H9 (cell line): ENCODE measurements at regions not wholly inside any gene's neighbourhood (a gene's known extent, or its start where the extent isn't known, plus 50 kb on each side); places are given as distances from the start of the nearest gene placed in this dataset.

Experiments used
- DNase-seq: peaks from one replicate; pipeline ENCODE4 v3.0.0-alpha.2; 2017
- H2AFZ ChIP-seq: one replicate; pipeline ENCODE4 v1.6.1; 2013; ENCODE audit warnings: mild to moderate bottlenecking, low read length, control low read depth, moderate library complexity
- H2AK5ac ChIP-seq: 2 replicates; pipeline ENCODE4 v1.6.1; 2013; ENCODE audit warnings: low read length, control low read depth, mixed read lengths; ENCODE audit not compliant: insufficient read length
- H2BK120ac ChIP-seq: one replicate; pipeline ENCODE4 v1.6.1; 2013; ENCODE audit warnings: low read depth, mild to moderate bottlenecking, low read length, control low read depth, inconsistent platforms; ENCODE audit not compliant: poor library complexity, severe bottlenecking
- H2BK12ac ChIP-seq: 2 replicates; pipeline ENCODE4 v1.6.1; 2013; ENCODE audit warnings: low read length, control low read depth, mixed read lengths, low read depth; ENCODE audit not compliant: insufficient read length
- H2BK15ac ChIP-seq: 2 replicates; pipeline ENCODE4 v1.6.1; 2013; ENCODE audit warnings: low read depth, low read length, control low read depth
- H2BK20ac ChIP-seq: one replicate; pipeline ENCODE4 v1.6.1; 2013; ENCODE audit warnings: low read depth, mild to moderate bottlenecking, low read length, control low read depth, inconsistent platforms; ENCODE audit not compliant: poor library complexity, severe bottlenecking
- H2BK5ac ChIP-seq: 2 replicates; pipeline ENCODE4 v1.6.1; 2013; ENCODE audit warnings: low read length, control low read depth, mixed read lengths; ENCODE audit not compliant: insufficient read length
- H3K14ac ChIP-seq: 2 replicates; pipeline ENCODE4 v1.6.1; 2013; ENCODE audit warnings: low read length, control low read depth; ENCODE audit not compliant: insufficient read depth
- H3K18ac ChIP-seq: 2 replicates; pipeline ENCODE4 v1.6.1; 2013; ENCODE audit warnings: low read depth, mild to moderate bottlenecking, mixed read lengths, low read length, control low read depth; ENCODE audit not compliant: insufficient read length
- H3K23ac ChIP-seq: 2 replicates; pipeline ENCODE4 v1.6.1; 2013; ENCODE audit warnings: low read length, control low read depth, mixed read lengths, low read depth; ENCODE audit not compliant: insufficient read length
- H3K23me2 ChIP-seq: 2 replicates; pipeline ENCODE4 v1.6.1; 2013; ENCODE audit warnings: low read depth, mild to moderate bottlenecking, mixed read lengths, low read length, control low read depth; ENCODE audit not compliant: insufficient read length, poor library complexity, severe bottlenecking
- H3K27ac ChIP-seq: 2 replicates; pipeline ENCODE4 v1.5.1; 2013; ENCODE audit warnings: low read length, control low read depth, mixed read lengths, low read depth; ENCODE audit not compliant: insufficient read length
- H3K27me3 ChIP-seq: 2 replicates; pipeline ENCODE4 v1.6.1; 2013; ENCODE audit warnings: low read length, control low read depth, inconsistent platforms; ENCODE audit not compliant: insufficient read depth
- H3K4ac ChIP-seq: 2 replicates; pipeline ENCODE4 v1.6.1; 2013; ENCODE audit warnings: low read depth, mild to moderate bottlenecking, control low read depth, inconsistent platforms, low read length, moderate library complexity
- H3K4me1 ChIP-seq: 2 replicates; pipeline ENCODE4 v1.6.1; 2013; ENCODE audit warnings: low read length, control low read depth, inconsistent platforms; ENCODE audit not compliant: insufficient read depth
- H3K4me2 ChIP-seq: 2 replicates; pipeline ENCODE4 v1.6.1; 2013; ENCODE audit warnings: low read length, control low read depth, mixed read lengths; ENCODE audit not compliant: insufficient read length, insufficient read depth
- H3K56ac ChIP-seq: 2 replicates; pipeline ENCODE4 v1.6.1; 2013; ENCODE audit warnings: low read depth, mild to moderate bottlenecking, mixed read lengths, low read length, control low read depth; ENCODE audit not compliant: insufficient read length
- H3K79me1 ChIP-seq: 2 replicates; pipeline ENCODE4 v1.6.1; 2013; ENCODE audit warnings: low read depth, mild to moderate bottlenecking, moderate library complexity, low read length, control low read depth, inconsistent platforms; ENCODE audit not compliant: insufficient read depth, poor library complexity, severe bottlenecking
- H3K79me2 ChIP-seq: 2 replicates; pipeline ENCODE4 v1.6.1; 2013; ENCODE audit warnings: low read length, control low read depth, inconsistent platforms; ENCODE audit not compliant: insufficient read depth
- H3K9ac ChIP-seq: 2 replicates; pipeline ENCODE4 v1.6.1; 2013; ENCODE audit warnings: low read length, control low read depth, mixed read lengths; ENCODE audit not compliant: insufficient read length; ENCODE audit errors: extremely low read depth
- H3K9me3 ChIP-seq: one replicate; pipeline ENCODE4 v1.6.1; 2013; ENCODE audit warnings: low read depth, low read length, inconsistent platforms; ENCODE audit not compliant: control insufficient read depth
- H3T11ph ChIP-seq: one replicate; pipeline ENCODE4 v1.6.1; 2013; ENCODE audit warnings: mild to moderate bottlenecking, low read length, control low read depth, inconsistent platforms
- H4K20me1 ChIP-seq: one replicate; pipeline ENCODE4 v1.6.1; 2013; ENCODE audit not compliant: control insufficient read depth, insufficient read length, insufficient read depth
- H4K5ac ChIP-seq: 2 replicates; pipeline ENCODE4 v1.6.1; 2013; ENCODE audit warnings: low read depth, mild to moderate bottlenecking, mixed read lengths, low read length, control low read depth; ENCODE audit not compliant: insufficient read length
- H4K8ac ChIP-seq: replicated peaks from 2 replicates; pipeline ENCODE4 v1.6.1; 2013; ENCODE audit warnings: low read length, control low read depth, mixed read lengths, low read depth; ENCODE audit not compliant: insufficient read length
- H4K91ac ChIP-seq: 2 replicates; pipeline ENCODE4 v1.6.1; 2013; ENCODE audit warnings: low read depth, mild to moderate bottlenecking, moderate library complexity, mixed read lengths, low read length, control low read depth; ENCODE audit not compliant: insufficient read length
- H3K27ac Mint-ChIP-seq, 3 experiments: 2 replicates in 2 of 3; 3 replicates in 1 of 3; pipeline ENCODE4 v1.8.0; 2020 to 2021; ENCODE audit warnings: mixed read lengths in 3 of 3, mild to moderate bottlenecking in 1 of 3, moderate library complexity in 1 of 3
- H3K27me3 Mint-ChIP-seq: 2 replicates; pipeline ENCODE4 v1.8.0; 2021; ENCODE audit warnings: low read depth, mild to moderate bottlenecking, moderate library complexity, mixed read lengths
- H3K36me3 Mint-ChIP-seq, 3 experiments: 2 replicates in 2 of 3; 3 replicates in 1 of 3; pipeline ENCODE4 v1.8.0; 2020 to 2021; ENCODE audit warnings: low read depth in 3 of 3, mixed read lengths in 3 of 3; ENCODE audit not compliant: insufficient read depth in 1 of 3
- H3K4me1 Mint-ChIP-seq, 2 experiments: 2 replicates each; pipeline ENCODE4 v1.8.0; 2020; ENCODE audit warnings: mixed read lengths in 2 of 2
- H3K4me3 Mint-ChIP-seq, 2 experiments: 2 replicates in 1 of 2; 3 replicates in 1 of 2; pipeline ENCODE4 v1.8.0; 2020 to 2021; ENCODE audit warnings: mild to moderate bottlenecking in 2 of 2, mixed read lengths in 2 of 2, moderate library complexity in 1 of 2
- H3K9me3 Mint-ChIP-seq, 2 experiments: 2 replicates in 1 of 2; 3 replicates in 1 of 2; pipeline ENCODE4 v1.8.0; 2020; ENCODE audit warnings: mild to moderate bottlenecking in 2 of 2, mixed read lengths in 2 of 2, moderate library complexity in 1 of 2
- CTCF ChIP-seq: fragments of 200-600 bp; sonication (generic); conservative IDR thresholded peaks from 3 replicates; pipeline ENCODE4 v1.8.0; 2021; ENCODE audit warnings: antibody characterized with exemption, mild to moderate bottlenecking
- WGBS: extraction: QIAGEN DNeasy Blood & Tissue Kit; methylation state at CpG from one replicate; pipeline ENCODE4 v1.1.7; 2013; ENCODE audit warnings: missing lambda C conversion rate, low lambda C conversion rate, mixed read lengths; ENCODE audit not compliant: insufficient read length; ENCODE audit errors: extremely low coverage; 5-methylcytosine and 5-hydroxymethylcytosine counted together

GRCh38 chrX:80184854-80185253, 170.3 kb downstream of the TBX22 start:
- no peak overlapping the region for H3K4ac ChIP-seq
- H2BK12ac ChIP-seq = no peak overlapping the region
- Mint-ChIP-seq H3K9me3 (peaks cover 46 to 55% of the 10 kb centered on the region in 2 experiments), H3K4me1 (no peaks in the 10 kb centered on the region), H3K27ac (no peak overlapping the region), H3K4me3 (no peak overlapping the region), H3K36me3 (peaks cover 0 to 5% (median 2%) of the 10 kb centered on the region in 3 experiments; a peak in 5 of 7 replicates), H3K27me3 (no peaks in the 10 kb centered on the region)
- DNase-seq = no peak
- WGBS = no CpG with 5 or more reads among the region's 2 CpGs
- H2BK120ac ChIP-seq = no peak overlapping the region
- H3K27ac ChIP-seq = no peak overlapping the region
- no peak overlapping the region for H3K9ac ChIP-seq
- H2BK15ac ChIP-seq = no peak overlapping the region
- no peaks in the 10 kb centered on the region for H3K23me2 ChIP-seq
- H4K8ac ChIP-seq = no peak overlapping the region
- no peaks in the 10 kb centered on the region for H3K79me2 ChIP-seq
- no peak overlapping the region for H2BK20ac ChIP-seq
- H3K23ac ChIP-seq = no peak overlapping the region
- H2BK5ac ChIP-seq = no peak overlapping the region
- no peak overlapping the region for H2AK5ac ChIP-seq
- H4K20me1 ChIP-seq = no peaks in the 10 kb centered on the region
- H4K5ac ChIP-seq = no peak overlapping the region
- no peak overlapping the region for H3T11ph ChIP-seq
- no peak overlapping the region for H3K14ac ChIP-seq
- H3K27me3 ChIP-seq = no peaks in the 10 kb centered on the region
- no peak overlapping the region for H3K4me2 ChIP-seq
- no peaks in the 10 kb centered on the region for H3K4me1 ChIP-seq
- TF ChIP-seq CTCF = no peak
- H2AFZ ChIP-seq = no peak overlapping the region
- H3K56ac ChIP-seq = no peak overlapping the region
- H3K79me1 ChIP-seq = no peaks in the 10 kb centered on the region
- H4K91ac ChIP-seq = no peak overlapping the region
- H3K9me3 ChIP-seq = peaks cover 17% of the 10 kb centered on the region
- H3K18ac ChIP-seq = no peak overlapping the region
